CD14-positive monocyte (primary cell): ENCODE measurements at regions not wholly inside any gene's neighbourhood (a gene's known extent, or its start where the extent isn't known, plus 50 kb on each side); places are given as distances from the start of the nearest gene placed in this dataset.

Source experiments
- DNase-seq, 3 donors: peaks; one replicate each; pipeline ENCODE4 v3.0.0-alpha.2; 2011 to 2022
- H2AFZ ChIP-seq: 2 replicates; pipeline ENCODE4 v1.6.0; 2012; ENCODE audit warnings: mild to moderate bottlenecking, low read depth, low read length, inconsistent platforms; ENCODE audit not compliant: insufficient read depth, poor library complexity, severe bottlenecking
- H3K27ac ChIP-seq, 2 donors: 1 replicate in 1 of 2; 2 replicates in 1 of 2; pipeline ENCODE4 v1.5.1; 2012 to 2013; ENCODE audit warnings: low read length in 2 of 2, control low read depth in 1 of 2, inconsistent platforms in 1 of 2, low read depth in 1 of 2, mild to moderate bottlenecking in 1 of 2
- H3K27me3 ChIP-seq, 2 donors: one replicate each; pipeline versions ENCODE4 v1.6.0 to v1.6.1; 2011 to 2013; ENCODE audit warnings: low read length in 2 of 2; ENCODE audit not compliant: control insufficient read depth in 2 of 2, insufficient read depth in 2 of 2
- H3K36me3 ChIP-seq, 2 donors: replicated peaks in 1 of 2; 1 replicate in 1 of 2; 2 replicates in 1 of 2; pipeline versions ENCODE4 v1.5.1 to v1.6.1; 2012 to 2013; ENCODE audit warnings: low read length in 2 of 2, control low read depth in 1 of 2, inconsistent platforms in 1 of 2, mild to moderate bottlenecking in 1 of 2; ENCODE audit not compliant: insufficient read depth in 2 of 2, control insufficient read depth in 1 of 2
- H3K4me1 ChIP-seq, 2 donors: 1 replicate in 1 of 2; 2 replicates in 1 of 2; pipeline versions ENCODE4 v1.5.1 to v1.6.1; 2012 to 2013; ENCODE audit warnings: low read length in 2 of 2, control low read depth in 1 of 2, inconsistent platforms in 1 of 2, mild to moderate bottlenecking in 1 of 2, moderate library complexity in 1 of 2; ENCODE audit not compliant: insufficient read depth in 2 of 2, control insufficient read depth in 1 of 2
- H3K4me2 ChIP-seq: replicated peaks from 2 replicates; pipeline ENCODE3; 2012; ENCODE audit warnings: low read length, moderate library complexity, mild to moderate bottlenecking; ENCODE audit not compliant: poor library complexity, severe bottlenecking; ENCODE audit errors: extremely low read depth
- H3K4me3 ChIP-seq, 3 experiments: fragments of 200-600 bp in 1 of 3; sonication (generic) in 1 of 3; replicated peaks in 1 of 3; 1 replicate in 2 of 3; 2 replicates in 1 of 3; pipeline ENCODE4 v1.5.1; 2011 to 2013; ENCODE audit warnings: low read length in 3 of 3, mild to moderate bottlenecking in 3 of 3, control low read depth in 2 of 3, low read depth in 2 of 3, inconsistent platforms in 1 of 3, moderate library complexity in 1 of 3
- H3K79me2 ChIP-seq: 2 replicates; pipeline ENCODE4 v1.6.0; 2012; ENCODE audit warnings: mild to moderate bottlenecking, control low read depth, inconsistent platforms, low read length, moderate library complexity; ENCODE audit not compliant: insufficient read depth
- H3K9ac ChIP-seq: 2 replicates; pipeline ENCODE4 v1.6.0; 2017; ENCODE audit warnings: low read length, mild to moderate bottlenecking; ENCODE audit not compliant: insufficient read depth, poor library complexity, severe bottlenecking
- H3K9me3 ChIP-seq, 2 donors: replicated peaks in 1 of 2; 1 replicate in 1 of 2; 2 replicates in 1 of 2; pipeline versions ENCODE4 v1.5.1 to v1.6.1; 2012 to 2013; ENCODE audit warnings: low read length in 2 of 2, control low read depth in 1 of 2; ENCODE audit not compliant: control insufficient read depth in 1 of 2, insufficient read depth in 1 of 2
- H4K20me1 ChIP-seq: 2 replicates; pipeline ENCODE4 v1.6.0; 2012; ENCODE audit warnings: mild to moderate bottlenecking, low read length, control low read depth, moderate library complexity; ENCODE audit not compliant: insufficient read depth
- H3K27ac Mint-ChIP-seq, 7 donors: one replicate each; pipeline ENCODE4 v1.8.0; 2020; ENCODE audit warnings: mild to moderate bottlenecking in 7 of 7, mixed read lengths in 7 of 7, moderate library complexity in 6 of 7, inconsistent platforms in 2 of 7
- H3K27me3 Mint-ChIP-seq, 3 donors: one replicate each; pipeline ENCODE4 v1.8.0; 2021 to 2022; ENCODE audit warnings: low read depth in 3 of 3, mild to moderate bottlenecking in 3 of 3, mixed read lengths in 3 of 3, moderate library complexity in 3 of 3, inconsistent platforms in 1 of 3
- H3K36me3 Mint-ChIP-seq, 2 donors: one replicate each; pipeline ENCODE4 v1.8.0; 2020; ENCODE audit warnings: mixed read lengths in 2 of 2, inconsistent platforms in 1 of 2, mild to moderate bottlenecking in 1 of 2
- H3K4me1 Mint-ChIP-seq: one replicate; pipeline ENCODE4 v1.8.0; 2020; ENCODE audit warnings: mild to moderate bottlenecking, mixed read lengths
- H3K4me3 Mint-ChIP-seq, 2 donors: one replicate each; pipeline ENCODE4 v1.8.0; 2020; ENCODE audit warnings: mild to moderate bottlenecking in 2 of 2, mixed read lengths in 2 of 2, moderate library complexity in 1 of 2
- H3K9me3 Mint-ChIP-seq, 7 donors: one replicate each; pipeline ENCODE4 v1.8.0; 2020 to 2022; ENCODE audit warnings: mixed read lengths in 7 of 7, mild to moderate bottlenecking in 6 of 7, moderate library complexity in 6 of 7, inconsistent platforms in 2 of 7
- CTCF ChIP-seq: fragments of 200-600 bp; IDR thresholded peaks from one replicate; pipeline ENCODE4 v1.8.0; 2022; ENCODE audit warnings: antibody characterized with exemption, mild to moderate bottlenecking
- WGBS: methylation state at CpG from one replicate; pipeline ENCODE4 v1.1.5; 2013; ENCODE audit warnings: missing lambda C conversion rate; ENCODE audit not compliant: insufficient coverage; 5-methylcytosine and 5-hydroxymethylcytosine counted together
- intact Hi-C, 2 donors: fragments of 100-400 bp; cut with micrococcal nuclease; formaldehyde crosslinking; loops; one replicate each; pipeline versions ENCODE4 v1.15.0 to v1.15.1; 2023

DNA sequence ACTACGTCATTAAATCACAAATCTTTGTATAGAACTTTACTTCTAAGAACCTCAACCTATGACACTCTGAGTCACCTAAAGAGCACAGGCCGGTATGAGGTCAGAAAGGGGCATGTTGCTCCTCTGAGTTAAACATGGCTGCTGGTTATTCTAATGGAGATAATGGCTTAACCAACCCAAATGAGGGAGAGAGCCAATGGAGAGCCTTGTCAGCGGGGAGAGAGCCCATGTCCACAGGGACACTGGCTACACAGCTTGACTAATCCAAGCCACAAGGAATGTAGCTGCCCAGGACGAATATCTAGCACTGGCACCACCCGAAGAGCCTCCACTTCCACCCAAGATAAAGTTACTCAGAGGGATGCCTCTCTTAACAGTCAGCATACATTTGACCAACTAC lies 77.0 kb upstream of the STAC start:
- 82% methylated on average over 2 of the region's 5 CpGs for WGBS
- Mint-ChIP-seq H3K9me3 (peaks cover 0 to 6% (median 1%) of the 10 kb centered on the region in 7 donors), H3K27ac (no peak overlapping the region), H3K27me3 (peaks cover 0 to 1% (median 0%) of the 10 kb centered on the region in 3 donors), H3K4me1 (no peaks in the 10 kb centered on the region), H3K36me3 (no peaks in the 10 kb centered on the region), H3K4me3 (no peak overlapping the region)
- Histone ChIP-seq H3K4me3 (no peak overlapping the region), H3K36me3 (no peaks in the 10 kb centered on the region), H4K20me1 (no peaks in the 10 kb centered on the region), H3K9ac (no peak overlapping the region), H3K4me1 (no peaks in the 10 kb centered on the region), H3K27me3 (no peaks in the 10 kb centered on the region), H3K4me2 (no peak overlapping the region), H2AFZ (no peak overlapping the region), H3K79me2 (no peaks in the 10 kb centered on the region), H3K9me3 (no peaks in the 10 kb centered on the region), H3K27ac (no peak overlapping the region)
- no peak for TF ChIP-seq CTCF
- no peak for DNase-seq
- intact Hi-C loops = no loop called here

GRCh38 chr3:36305929-36306520 lies 74.3 kb upstream of the STAC start:
- Histone ChIP-seq H3K9ac (no peak overlapping the region), H3K9me3 (no peaks in the 10 kb centered on the region), H3K4me1 (no peaks in the 10 kb centered on the region), H3K36me3 (no peaks in the 10 kb centered on the region), H3K4me2 (no peak overlapping the region), H4K20me1 (no peaks in the 10 kb centered on the region), H3K4me3 (no peak overlapping the region), H2AFZ (no peak overlapping the region), H3K27me3 (no peaks in the 10 kb centered on the region), H3K27ac (no peak overlapping the region), H3K79me2 (no peaks in the 10 kb centered on the region)
- Mint-ChIP-seq H3K9me3 (peaks cover 0 to 3% (median 1%) of the 10 kb centered on the region in 7 donors), H3K27me3 (peaks cover 0 to 1% (median 0%) of the 10 kb centered on the region in 3 donors), H3K36me3 (no peaks in the 10 kb centered on the region), H3K4me3 (no peak overlapping the region), H3K4me1 (no peaks in the 10 kb centered on the region), H3K27ac (no peak overlapping the region)
- WGBS = no CpG with 5 or more reads among the region's 1 CpG
- no peak for TF ChIP-seq CTCF
- DNase-seq = no peak
- intact Hi-C loops = no loop called here
